ENCODE measurements at regions not wholly inside any gene's neighbourhood (a gene's known extent, or its start where the extent isn't known, plus 50 kb on each side); places are given as distances from the start of the nearest gene placed in this dataset.

DNA sequence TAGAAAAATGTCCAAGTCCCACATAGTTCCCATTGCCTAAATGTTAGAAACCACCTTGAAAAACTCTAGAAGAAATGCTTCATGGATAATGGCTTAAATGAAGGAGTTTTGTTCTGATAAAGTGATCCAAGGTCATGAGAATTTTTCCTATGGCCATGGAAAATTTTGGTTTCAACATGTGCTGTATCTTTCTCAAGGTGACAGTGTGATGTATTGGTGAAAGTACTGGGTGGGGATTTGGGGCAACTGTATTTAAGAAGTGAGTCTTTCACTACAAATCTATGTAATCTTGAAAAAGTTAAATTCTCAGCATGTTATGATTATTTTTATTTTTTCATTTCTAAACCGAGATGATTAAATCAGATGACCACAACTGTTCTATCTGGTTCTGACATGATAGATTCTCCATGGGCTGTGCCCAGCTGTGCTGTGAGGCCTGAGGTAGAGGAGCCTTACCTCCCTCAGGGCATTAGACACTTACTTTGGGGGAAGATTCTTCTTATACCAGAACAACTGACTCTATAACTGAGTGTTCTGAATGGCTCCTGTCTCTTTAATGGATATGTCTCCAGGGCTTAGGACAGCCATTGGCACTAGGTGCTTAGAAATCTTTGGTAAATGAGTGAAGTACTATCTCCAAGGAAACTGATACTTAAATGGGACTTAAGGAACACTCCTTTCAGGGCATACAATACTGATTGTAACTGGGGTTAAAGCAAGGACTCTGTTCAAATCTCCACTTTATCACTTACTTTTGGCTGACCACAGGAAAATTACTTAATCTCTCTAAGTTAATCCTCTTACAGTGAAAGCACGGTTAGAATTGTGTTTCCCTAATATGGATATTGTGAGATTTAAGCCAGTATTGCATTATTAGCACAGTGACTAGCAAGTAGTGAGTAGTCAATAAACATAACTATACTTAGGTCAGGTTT lies 397.4 kb upstream of the MEF2C start:
- intact Hi-C loops (cut with micrococcal nuclease) = no loop called here

DNA sequence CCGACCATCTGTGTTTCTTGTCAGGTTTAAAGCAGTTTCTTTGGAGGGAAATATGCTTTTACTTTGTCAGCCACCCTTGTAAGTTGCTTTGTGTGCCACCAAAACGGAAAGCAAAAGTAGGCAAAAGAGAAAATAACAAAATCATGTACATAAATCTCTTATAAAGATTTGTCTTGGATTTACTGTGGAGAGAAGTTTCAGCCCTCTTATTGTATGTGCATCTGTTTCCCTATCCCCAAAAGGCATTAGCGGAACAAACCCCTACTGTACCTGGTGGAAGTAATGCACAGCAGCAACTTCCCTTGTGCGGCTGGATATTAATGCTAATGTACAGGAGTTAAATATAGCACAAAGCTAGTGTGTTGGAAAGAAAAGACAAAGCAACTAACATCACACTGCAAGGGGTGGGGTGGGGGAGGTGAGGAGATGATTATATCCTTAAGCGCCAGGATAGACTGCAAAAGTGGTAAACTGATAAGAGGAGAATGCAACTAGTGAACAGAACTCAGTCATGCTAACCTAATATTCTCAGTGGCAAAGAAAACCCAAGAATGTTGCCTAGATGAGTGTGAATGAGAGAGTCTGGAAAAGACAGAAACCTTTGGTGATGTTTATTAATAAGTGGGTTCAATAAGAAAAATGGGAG lies 396.5 kb upstream of the MEF2C start:
- intact Hi-C loops (cut with micrococcal nuclease) = no loop called here

DNA sequence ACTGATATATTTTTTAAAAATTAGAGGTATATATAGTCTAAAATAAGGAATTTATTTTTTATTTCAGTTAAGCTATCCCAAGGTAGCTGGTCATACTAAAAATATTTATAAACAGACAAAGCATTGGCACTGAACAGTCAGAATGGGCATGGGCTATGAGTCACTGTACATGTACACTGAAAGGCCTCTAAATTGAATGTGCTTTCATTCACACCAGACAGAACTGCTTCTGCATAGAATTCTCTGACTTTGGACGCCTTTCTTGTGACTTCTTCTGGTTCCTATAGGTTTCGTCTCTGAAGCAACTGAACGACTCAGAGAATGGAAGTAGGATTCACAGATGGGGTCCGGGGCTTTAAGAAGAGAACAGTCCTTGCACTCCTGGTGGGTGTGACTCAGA lies 394.8 kb upstream of the MEF2C start:
- intact Hi-C loops (cut with micrococcal nuclease) = no loop called here

DNA sequence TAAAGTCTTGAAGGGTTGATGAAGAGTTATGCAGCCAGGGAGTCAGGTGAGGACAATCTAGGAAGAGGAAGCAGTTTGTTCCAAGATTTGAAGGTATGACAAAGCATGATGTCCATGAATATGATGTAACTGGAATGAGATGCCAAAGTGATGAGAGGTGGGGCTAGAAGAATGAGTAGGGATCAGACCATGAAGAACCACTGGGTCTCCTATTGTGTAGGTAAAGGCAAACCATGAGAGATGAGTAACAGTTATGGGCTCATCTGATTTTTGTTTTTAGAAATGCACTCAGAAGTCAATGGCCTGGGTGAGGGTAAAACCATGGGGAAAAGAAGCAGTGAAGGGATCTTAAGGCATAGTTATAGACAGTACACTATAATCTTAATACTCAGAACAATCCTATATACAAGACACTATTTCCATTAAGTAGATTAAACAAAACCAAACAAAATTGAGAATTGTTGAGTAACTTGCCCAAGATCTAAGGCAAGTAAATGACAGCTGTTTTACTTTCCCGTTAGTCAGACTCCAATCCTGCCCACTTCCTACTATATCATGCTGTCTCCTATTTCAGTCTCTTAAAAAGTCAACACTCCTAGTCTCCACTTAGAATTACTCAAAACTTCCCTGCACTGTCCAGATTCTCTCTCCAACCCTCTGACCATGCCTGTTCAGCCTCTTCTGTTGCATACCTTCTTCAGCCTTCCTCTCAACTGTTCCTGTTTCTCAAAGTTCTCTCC lies 393.8 kb upstream of the MEF2C start:
- intact Hi-C loops (cut with micrococcal nuclease) = no loop called here

GRCh38 chr5:89275066-89275855 lies 392.3 kb upstream of the MEF2C start:
- intact Hi-C loops (cut with micrococcal nuclease) = no loop called here

GRCh38 chr5:89273289-89273688 lies 390.3 kb upstream of the MEF2C start:
- intact Hi-C loops (cut with micrococcal nuclease) = no loop called here

DNA sequence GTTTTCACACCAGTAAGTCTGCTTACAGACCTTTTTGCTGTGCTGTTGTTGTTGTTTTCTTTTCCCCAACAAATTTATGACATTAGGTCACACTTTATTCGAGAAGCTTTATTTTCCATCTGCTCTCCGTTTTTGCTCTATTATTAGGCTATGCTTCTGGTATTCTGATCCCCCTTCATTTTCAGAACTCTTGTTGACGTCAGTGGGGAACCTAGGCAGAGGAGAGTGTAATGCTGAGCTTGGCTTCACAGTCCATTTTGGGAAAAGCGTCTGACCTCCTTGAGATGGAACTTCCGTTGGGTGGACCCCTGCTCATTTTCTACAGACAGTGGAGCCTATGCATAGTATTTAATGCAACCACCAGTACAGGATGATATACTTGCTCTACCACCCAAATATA lies 387.9 kb upstream of the MEF2C start:
- intact Hi-C loops (cut with micrococcal nuclease) = no loop called here

GRCh38 chr5:89269721-89270120 lies 386.7 kb upstream of the MEF2C start:
- intact Hi-C loops (cut with micrococcal nuclease) = no loop called here

DNA sequence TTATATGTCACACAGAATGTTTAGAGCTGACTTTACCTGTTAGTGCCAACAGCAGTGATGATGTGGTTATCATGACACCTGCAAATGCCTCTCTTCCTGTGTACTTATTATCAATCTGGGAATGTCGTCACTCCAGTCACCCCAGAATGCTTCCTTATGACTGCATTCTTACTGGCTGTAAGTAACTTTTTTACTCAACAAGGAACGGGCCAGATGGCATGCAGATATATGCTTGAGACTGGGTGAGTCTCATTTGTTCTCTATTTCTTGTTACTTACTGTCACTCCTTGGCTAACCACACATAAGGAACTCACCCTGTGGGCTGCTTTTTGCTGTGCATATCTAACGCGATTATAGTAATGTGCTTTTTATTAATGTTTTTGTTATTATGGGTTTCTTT lies 385.5 kb upstream of the MEF2C start:
- intact Hi-C loops (cut with micrococcal nuclease) = no loop called here

DNA sequence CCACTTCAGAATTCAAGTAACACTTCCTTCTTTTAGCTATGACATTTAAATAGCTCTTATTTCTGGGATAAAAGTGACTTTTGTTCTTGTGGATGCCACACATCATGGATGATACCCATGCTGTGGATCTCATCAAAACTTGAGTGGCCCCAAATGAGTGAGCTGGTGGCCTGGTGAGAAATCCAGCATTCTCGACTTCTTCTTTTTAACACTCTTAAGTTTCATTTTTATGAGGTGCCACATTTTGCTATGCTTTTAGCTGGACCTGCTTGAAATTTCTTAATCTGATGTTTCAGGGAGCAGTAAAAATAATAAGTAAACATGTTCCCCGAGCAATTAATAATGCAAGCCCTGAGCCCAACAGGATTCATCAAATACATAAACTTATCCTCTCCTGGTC lies 384.8 kb upstream of the MEF2C start:
- intact Hi-C loops (cut with micrococcal nuclease) = no loop called here

DNA sequence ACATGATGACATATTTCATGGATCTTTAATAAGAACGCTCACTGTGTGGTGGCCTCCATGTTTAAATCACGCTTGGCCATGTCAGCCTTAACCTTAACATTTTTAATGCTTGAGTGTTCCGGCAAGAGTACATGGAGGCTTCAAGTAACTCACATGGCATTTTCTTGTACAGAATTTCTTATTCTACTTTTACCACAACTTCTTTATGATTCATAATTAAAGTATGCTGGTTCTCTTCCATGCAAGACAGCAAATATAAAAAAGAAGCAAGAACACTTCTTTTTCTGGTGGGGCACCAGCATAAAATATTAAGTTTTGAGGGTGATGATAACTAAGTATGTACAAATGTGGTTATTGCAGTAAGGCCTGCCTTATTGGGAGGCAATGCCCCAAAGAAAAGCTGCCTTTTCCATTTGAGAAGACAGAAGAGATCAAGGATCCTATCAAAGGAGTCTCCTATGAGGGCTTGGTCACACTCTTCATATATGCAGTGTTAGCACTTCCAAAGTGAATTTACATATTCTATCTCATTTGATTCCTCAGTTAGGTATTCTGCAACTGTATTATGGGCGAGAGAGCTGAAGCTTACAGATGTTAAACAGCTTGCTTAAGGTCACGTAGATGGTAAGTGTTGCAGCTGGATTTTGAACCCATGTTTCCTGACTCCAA lies 382.7 kb upstream of the MEF2C start:
- intact Hi-C loops (cut with micrococcal nuclease) = no loop called here

- intact Hi-C loops (cut with micrococcal nuclease) = no loop called here
Observed at GRCh38 chr5:89263846-89264245, 380.9 kb upstream of the MEF2C start.

- intact Hi-C loops (cut with micrococcal nuclease) = no loop called here
Observed at GRCh38 chr5:89262030-89262429, 379.0 kb upstream of the MEF2C start.

GRCh38 chr5:89260254-89260653 lies 377.3 kb upstream of the MEF2C start:
- intact Hi-C loops (cut with micrococcal nuclease) = no loop called here

GRCh38 chr5:89255845-89256463 lies 373.0 kb upstream of the MEF2C start:
- intact Hi-C loops (cut with micrococcal nuclease) = no loop called here

DNA sequence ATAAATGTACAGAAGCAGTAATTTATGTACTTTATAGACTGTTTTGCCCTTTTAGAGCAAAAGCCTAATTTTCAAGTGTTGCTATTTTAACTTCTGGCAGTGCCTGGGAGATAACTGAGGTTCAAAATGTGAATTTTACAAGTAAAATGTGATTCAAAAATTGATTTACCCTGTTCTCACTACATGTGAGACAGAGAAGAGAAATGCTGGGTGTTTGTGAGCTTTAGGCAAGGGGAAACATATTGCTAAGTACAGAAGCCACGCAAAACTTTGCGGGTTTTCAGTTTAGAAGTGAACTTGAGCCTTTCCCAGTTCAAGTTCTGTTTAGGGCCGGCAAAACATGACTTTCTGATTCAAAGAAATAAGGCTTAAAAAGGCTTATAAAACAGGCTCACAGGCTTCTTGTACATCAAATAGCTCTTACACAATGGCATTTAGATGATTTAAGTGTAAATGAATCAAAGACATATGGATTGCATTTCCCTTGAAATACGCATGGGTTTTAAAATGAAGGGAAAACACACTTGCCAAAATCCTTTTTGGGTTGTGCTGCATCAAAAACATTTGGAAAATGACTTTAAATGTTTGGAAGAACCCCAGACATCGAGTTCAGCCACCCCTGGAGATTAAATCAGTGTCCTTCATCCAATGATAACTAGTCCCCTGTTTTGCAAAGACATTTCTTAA lies 370.8 kb upstream of the MEF2C start:
- intact Hi-C loops (cut with micrococcal nuclease) = no loop called here

DNA sequence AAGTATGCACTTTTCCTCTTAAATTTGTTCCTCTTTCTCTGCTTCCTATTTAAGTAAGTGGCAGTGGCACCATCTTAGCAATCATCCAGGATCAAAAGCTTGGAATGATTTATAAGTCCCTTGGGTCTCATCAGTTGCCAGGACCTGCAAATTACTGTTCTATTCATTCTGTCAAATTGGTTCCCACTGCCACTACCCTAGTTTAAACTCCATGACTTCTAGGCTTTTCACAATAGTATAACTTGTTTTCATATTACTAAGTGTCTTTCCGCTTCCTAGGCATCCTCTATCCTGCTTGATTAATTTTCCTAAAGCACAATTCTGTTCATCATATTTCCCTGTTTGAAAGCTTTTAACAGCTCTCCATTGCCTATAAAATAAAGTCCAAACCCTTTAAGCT lies 363.9 kb upstream of the MEF2C start:
- intact Hi-C loops (cut with micrococcal nuclease) = no loop called here

DNA sequence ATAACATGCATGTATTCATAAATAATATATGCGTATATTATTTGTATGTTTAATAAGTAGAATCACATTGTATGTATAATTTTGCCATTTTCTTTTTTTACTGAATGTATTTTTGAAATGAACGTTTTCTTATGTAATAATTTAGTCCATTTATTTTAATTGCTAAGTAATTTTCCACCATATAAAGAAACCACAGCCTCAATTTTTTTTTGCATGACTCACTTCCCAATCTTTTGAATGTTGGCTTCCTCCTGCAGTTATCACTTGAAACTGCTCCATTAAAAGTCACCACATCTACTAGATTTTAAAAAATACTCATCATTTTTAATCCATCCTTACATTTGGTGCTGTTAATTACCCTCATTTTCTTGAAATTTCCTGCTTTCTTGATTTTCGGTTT lies 363.3 kb upstream of the MEF2C start:
- intact Hi-C loops (cut with micrococcal nuclease) = no loop called here

DNA sequence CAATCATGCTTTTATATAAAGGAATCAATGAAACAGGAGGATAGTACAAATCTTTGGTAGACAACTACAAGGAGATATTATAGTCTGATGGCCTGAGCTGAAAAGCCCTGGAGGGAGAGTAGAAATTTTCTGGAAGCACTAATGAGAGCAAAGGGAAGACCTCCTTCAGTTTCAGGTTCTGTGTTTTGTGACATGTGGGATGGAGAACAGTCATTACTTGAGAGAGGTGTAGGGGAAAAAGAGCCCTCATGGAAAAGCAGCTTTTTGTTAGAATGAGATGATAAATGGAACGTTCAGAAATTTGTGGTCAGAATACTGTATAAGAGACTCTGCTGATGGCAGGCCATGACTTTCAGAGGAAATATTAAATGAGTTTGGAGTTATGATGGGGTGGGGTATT lies 360.6 kb upstream of the MEF2C start:
- intact Hi-C loops (cut with micrococcal nuclease) = no loop called here

GRCh38 chr5:89241186-89241585 lies 358.2 kb upstream of the MEF2C start:
- intact Hi-C loops (cut with micrococcal nuclease) = no loop called here

Measured in T-helper 1 cell treated with Interleukin-12 subunit alpha and Interleukin-12 subunit beta and Interleukin-4 antibody, amounts not matched to agents 30 ng/mL and 1 ng/mL, for 36 hours (primary cell).